Activated naive CD4-positive, alpha-beta T cell treated with anti-CD3 and anti-CD28 coated beads, Interleukin-2, amount 10 ng/mL, durations not matched to agents 7 days and 5 days (primary cell): ENCODE measurements at regions not wholly inside any gene's neighbourhood (a gene's known extent, or its start where the extent isn't known, plus 50 kb on each side); places are given as distances from the start of the nearest gene placed in this dataset.

Source experiments
- CTCF ChIA-PET: fragments of 350-600 bp; sonication (Branson Sonifier 250); formaldehyde crosslinking; loops from one replicate; lab custom pipeline; 2021; ENCODE audit warnings: antibody characterized with exemption; lab: Charles Lee
- DNase-seq: peaks from one replicate; pipeline ENCODE4 v3.0.0-alpha.2; 2020
- H3K27ac Mint-ChIP-seq: one replicate; pipeline ENCODE4 v1.8.0; 2021; ENCODE audit warnings: mild to moderate bottlenecking, moderate library complexity, mixed read lengths
- H3K27me3 Mint-ChIP-seq: one replicate; pipeline ENCODE4 v1.8.0; 2021; ENCODE audit warnings: mild to moderate bottlenecking, mixed read lengths
- H3K36me3 Mint-ChIP-seq: one replicate; pipeline ENCODE4 v1.8.0; 2021; ENCODE audit warnings: mixed read lengths
- H3K4me1 Mint-ChIP-seq: one replicate; pipeline ENCODE4 v1.8.0; 2021; ENCODE audit warnings: mixed read lengths
- H3K4me3 Mint-ChIP-seq: one replicate; pipeline ENCODE4 v1.8.0; 2021; ENCODE audit warnings: mild to moderate bottlenecking, moderate library complexity, mixed read lengths
- H3K9me3 Mint-ChIP-seq: one replicate; pipeline ENCODE4 v1.8.0; 2021; ENCODE audit warnings: mixed read lengths

DNA sequence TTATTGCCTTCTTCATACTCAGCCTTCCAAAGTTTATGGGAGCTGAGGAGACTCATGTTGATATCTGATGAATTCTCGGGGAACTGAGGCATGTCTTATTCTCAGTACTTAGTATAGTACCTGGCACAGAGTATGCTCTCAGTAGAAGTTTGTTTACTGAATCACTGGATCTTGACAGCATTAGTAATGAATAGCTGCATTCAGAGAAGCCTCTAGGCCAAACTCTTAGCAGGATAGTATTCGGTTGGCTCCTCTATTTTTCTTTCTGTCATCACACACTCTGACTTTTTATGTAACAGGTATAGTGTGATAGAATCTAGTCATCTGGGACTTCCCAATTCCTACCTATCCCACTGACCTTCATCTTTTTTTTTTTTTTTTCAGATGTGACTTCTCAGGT is 566.4 kb upstream of the MAN1A1 start:
- DNase-seq: no peak
- H3K36me3 Mint-ChIP-seq: no peaks in the 10 kb centered on the region
- peaks cover 2% of the 10 kb centered on the region for H3K9me3 Mint-ChIP-seq
- no peaks in the 10 kb centered on the region for H3K4me1 Mint-ChIP-seq
- no peak overlapping the region for H3K27ac Mint-ChIP-seq
- H3K4me3 Mint-ChIP-seq: no peak overlapping the region
- no peaks in the 10 kb centered on the region for H3K27me3 Mint-ChIP-seq
- CTCF ChIA-PET: no interaction called here

DNA sequence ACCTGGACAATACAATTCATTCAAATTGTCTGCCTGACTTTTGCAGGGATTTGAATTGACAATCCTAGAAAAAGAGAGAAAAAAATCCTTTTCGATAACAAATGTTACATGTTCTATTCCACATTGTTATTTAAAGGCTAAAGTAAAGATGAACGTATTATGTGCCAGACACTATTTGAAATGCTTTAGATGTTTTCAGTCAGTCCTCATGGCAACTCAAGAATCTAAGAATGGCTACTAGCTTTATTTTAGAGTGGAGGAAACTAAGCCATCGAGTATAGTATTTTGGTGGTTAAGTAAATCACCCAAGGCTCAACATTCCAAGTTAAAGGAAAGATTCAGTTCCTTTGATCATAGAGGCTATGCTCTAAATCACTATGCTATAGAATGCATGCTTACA is 558.6 kb upstream of the MAN1A1 start:
- no peaks in the 10 kb centered on the region for H3K9me3 Mint-ChIP-seq
- DNase-seq: no peak
- CTCF ChIA-PET: no interaction called here
- no peaks in the 10 kb centered on the region for H3K4me1 Mint-ChIP-seq
- no peaks in the 10 kb centered on the region for H3K36me3 Mint-ChIP-seq
- no peak overlapping the region for H3K27ac Mint-ChIP-seq
- no peak overlapping the region for H3K4me3 Mint-ChIP-seq
- H3K27me3 Mint-ChIP-seq: no peaks in the 10 kb centered on the region

DNA sequence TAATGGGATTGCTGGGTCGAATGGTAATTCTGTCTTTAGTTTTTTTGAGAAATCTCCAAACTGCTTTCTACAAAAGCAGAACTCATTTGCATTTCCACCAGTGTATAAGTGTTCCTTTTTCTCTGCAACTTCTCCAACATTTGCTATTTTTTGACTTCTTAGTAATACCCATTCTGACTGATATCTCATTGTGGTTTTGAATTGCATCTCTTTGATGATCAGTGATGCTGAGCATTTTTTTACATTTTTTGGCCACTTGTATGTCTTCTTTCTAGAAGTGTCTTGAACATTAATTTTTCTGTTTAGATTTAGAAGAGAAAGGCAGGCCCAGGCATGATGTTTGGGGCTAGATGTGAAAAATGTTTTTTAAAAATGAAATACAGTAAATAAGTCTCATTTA is 553.1 kb upstream of the MAN1A1 start:
- no peak overlapping the region for H3K27ac Mint-ChIP-seq
- DNase-seq: no peak
- no peaks in the 10 kb centered on the region for H3K4me1 Mint-ChIP-seq
- H3K36me3 Mint-ChIP-seq: no peaks in the 10 kb centered on the region
- CTCF ChIA-PET: no interaction called here
- H3K27me3 Mint-ChIP-seq: no peaks in the 10 kb centered on the region
- H3K9me3 Mint-ChIP-seq: no peaks in the 10 kb centered on the region
- H3K4me3 Mint-ChIP-seq: no peak overlapping the region

DNA sequence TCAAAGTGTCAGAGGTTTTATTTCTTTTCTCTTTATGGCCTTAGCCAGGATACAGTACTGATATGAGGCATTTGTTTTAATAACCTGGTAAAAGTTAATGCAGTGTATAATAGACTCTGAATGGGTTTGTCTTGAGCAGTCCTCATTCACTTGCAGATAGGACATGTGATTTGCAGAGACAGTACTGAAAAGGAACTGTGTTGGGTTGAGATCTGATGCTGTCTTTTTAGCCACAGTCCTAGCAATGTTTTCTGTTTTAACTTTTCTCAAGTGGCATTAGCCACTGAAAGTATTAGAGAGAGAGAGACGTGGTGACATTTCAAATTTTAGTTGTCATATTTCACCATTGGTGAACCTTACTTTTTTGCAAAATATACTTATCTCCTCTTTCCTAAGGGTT is 547.2 kb upstream of the MAN1A1 start:
- CTCF ChIA-PET: no interaction called here
- Mint-ChIP-seq H3K36me3 (no peaks in the 10 kb centered on the region), H3K4me1 (no peaks in the 10 kb centered on the region), H3K4me3 (no peak overlapping the region), H3K27me3 (no peaks in the 10 kb centered on the region), H3K27ac (no peak overlapping the region), H3K9me3 (no peaks in the 10 kb centered on the region)
- DNase-seq: no peak

DNA sequence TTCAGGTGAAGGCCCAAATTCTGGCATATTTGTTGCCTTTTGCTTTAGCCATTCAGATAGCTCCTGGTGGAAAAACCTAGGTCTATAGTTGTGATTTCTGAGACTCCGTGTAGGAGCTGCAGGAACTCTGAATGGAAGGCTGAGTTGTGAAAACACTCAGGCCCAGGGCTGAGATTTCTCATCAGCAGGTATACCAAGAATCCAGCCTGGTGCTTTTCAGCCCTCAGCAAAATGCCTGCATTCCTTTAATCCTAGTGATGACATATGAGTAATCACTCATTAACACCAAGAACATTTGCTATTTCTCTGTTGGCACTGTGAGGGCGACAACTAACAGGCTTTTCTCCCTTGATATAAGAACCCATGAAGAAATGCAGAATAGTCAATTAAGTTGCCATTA is 546.1 kb upstream of the MAN1A1 start:
- H3K4me1 Mint-ChIP-seq: no peaks in the 10 kb centered on the region
- no peak overlapping the region for H3K27ac Mint-ChIP-seq
- no peaks in the 10 kb centered on the region for H3K27me3 Mint-ChIP-seq
- no peaks in the 10 kb centered on the region for H3K9me3 Mint-ChIP-seq
- no peaks in the 10 kb centered on the region for H3K36me3 Mint-ChIP-seq
- DNase-seq: no peak
- H3K4me3 Mint-ChIP-seq: no peak overlapping the region
- CTCF ChIA-PET: no interaction called here

DNA sequence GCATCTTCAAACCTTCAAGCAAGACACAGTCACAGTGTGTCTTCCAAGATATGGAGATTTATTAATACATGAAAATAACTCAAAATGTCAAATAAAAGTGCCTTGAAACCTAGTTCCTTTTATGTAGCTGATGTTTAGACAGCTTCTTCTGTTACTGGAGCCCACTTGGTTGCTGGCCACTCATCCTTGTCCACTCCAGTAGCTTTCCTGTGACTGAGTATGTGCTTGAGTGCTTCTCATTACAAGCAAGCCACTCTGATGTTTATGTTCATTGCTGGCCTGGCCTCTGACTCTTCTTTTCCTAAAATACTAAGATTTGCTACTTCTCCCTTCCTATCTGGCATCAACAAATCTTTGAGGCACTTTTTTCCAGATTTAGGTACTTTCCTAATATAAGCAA is 545.2 kb upstream of the MAN1A1 start:
- Mint-ChIP-seq H3K9me3 (no peaks in the 10 kb centered on the region), H3K27me3 (no peaks in the 10 kb centered on the region), H3K4me1 (no peaks in the 10 kb centered on the region), H3K4me3 (no peak overlapping the region), H3K27ac (no peak overlapping the region), H3K36me3 (no peaks in the 10 kb centered on the region)
- CTCF ChIA-PET: no interaction called here
- DNase-seq: no peak

DNA sequence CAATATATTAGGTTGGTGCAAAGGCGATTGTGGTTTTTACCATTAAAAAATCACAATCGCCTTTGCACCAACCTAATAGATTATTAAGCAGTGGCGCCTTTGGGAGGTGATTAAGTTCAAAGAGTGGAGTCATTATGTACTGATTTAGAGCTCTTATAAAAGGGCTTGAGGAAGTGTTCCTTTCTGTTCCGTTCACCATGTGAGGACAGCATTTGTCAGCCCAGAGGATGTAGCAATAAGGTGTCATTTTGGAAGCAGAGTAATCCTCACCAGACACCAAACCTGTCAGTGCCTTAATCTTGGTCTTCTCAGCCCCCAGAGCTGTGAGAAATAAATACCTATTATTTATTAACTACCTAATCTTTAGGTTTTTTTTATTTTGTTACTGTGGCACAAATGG is 542.1 kb upstream of the MAN1A1 start:
- no peaks in the 10 kb centered on the region for H3K27me3 Mint-ChIP-seq
- no peak overlapping the region for H3K27ac Mint-ChIP-seq
- no peaks in the 10 kb centered on the region for H3K4me1 Mint-ChIP-seq
- no peak overlapping the region for H3K4me3 Mint-ChIP-seq
- H3K36me3 Mint-ChIP-seq: no peaks in the 10 kb centered on the region
- CTCF ChIA-PET: no interaction called here
- no peak for DNase-seq
- no peaks in the 10 kb centered on the region for H3K9me3 Mint-ChIP-seq

DNA sequence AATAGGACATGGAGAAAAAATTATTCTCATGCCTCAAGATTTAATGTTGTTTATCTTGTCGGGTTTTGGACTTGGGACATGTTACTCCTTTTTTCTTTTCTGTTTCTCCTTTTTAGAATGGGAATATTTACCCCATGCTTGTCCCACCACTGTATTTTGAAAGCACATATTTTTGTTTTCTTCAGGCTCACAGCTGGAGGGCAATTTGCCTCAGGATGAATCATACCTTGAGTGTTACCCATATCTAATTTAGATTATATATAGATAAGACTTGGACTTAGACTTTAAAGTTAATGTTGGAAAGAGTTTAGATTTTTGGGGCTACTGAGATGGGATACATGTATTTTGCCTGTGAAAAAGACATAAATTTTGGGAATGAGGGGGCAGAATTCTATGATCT is 541.6 kb upstream of the MAN1A1 start:
- Mint-ChIP-seq H3K4me1 (no peaks in the 10 kb centered on the region), H3K27me3 (no peaks in the 10 kb centered on the region), H3K27ac (no peak overlapping the region), H3K9me3 (no peaks in the 10 kb centered on the region), H3K36me3 (no peaks in the 10 kb centered on the region), H3K4me3 (no peak overlapping the region)
- DNase-seq: no peak
- CTCF ChIA-PET: no interaction called here

DNA sequence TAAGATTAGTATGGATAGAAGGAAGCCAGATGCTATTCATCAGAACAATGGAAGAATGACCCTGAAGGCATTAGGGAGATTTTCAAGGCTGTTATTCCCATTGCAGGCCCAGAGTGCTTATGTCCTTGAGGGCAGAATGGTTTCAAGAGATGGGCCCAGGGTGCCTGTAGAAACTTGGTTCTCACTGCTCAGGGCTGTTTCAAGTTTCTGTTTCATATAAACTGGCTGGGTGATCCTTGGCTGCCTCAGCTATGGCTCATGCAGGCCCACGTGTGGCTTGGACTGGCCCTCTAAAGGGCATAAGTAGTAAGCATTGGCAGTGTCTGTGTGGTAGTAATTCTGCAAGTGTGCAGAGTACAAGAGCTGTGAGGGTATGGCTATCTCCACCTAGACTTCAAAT is 540.9 kb upstream of the MAN1A1 start:
- no peak for DNase-seq
- Mint-ChIP-seq H3K36me3 (no peaks in the 10 kb centered on the region), H3K27ac (no peak overlapping the region), H3K27me3 (no peaks in the 10 kb centered on the region), H3K4me1 (no peaks in the 10 kb centered on the region), H3K9me3 (no peaks in the 10 kb centered on the region), H3K4me3 (no peak overlapping the region)
- CTCF ChIA-PET: no interaction called here

DNA sequence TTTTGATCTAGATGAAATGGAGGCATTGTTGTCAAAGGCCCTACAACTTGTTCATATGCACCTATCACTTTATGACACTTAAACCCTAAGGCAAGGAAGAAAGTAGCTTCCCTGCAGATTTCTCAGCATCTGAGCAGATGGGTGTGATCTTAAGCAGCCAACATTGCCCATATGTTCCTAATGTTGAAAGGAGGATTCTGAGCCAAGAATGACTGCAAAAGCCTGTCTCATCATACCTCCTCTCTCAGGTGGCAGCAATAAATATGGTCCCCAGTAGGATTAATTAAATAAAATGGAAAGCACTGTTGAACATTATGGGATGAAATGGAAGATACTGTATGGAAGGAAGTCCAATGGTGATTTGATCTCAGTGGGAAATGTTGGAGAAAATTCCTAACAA is 538.1 kb upstream of the MAN1A1 start:
- H3K36me3 Mint-ChIP-seq: no peaks in the 10 kb centered on the region
- no peaks in the 10 kb centered on the region for H3K27me3 Mint-ChIP-seq
- H3K4me1 Mint-ChIP-seq: no peaks in the 10 kb centered on the region
- DNase-seq: no peak
- no peak overlapping the region for H3K27ac Mint-ChIP-seq
- H3K9me3 Mint-ChIP-seq: no peaks in the 10 kb centered on the region
- CTCF ChIA-PET: no interaction called here
- no peak overlapping the region for H3K4me3 Mint-ChIP-seq

DNA sequence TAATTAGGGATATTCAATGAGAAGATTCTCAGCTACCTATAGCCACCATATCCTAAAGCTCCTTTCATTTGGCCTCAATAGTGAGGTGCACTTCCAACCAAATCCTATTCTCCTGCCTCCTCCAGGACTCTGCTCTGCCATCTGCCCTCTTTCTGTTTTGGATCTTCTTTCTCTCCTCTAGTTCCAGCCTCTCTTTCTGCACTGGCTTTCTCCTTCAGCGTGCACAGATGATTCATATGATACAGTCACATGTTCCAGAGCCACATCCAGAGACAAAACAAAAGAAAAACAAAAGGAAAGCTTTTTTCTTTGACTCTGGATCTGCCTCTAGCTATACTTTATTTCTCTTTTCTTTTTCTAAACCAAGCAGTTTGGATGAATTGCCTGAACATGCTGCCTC is 531.9 kb upstream of the MAN1A1 start:
- H3K27me3 Mint-ChIP-seq: no peaks in the 10 kb centered on the region
- no peaks in the 10 kb centered on the region for H3K9me3 Mint-ChIP-seq
- no peak for DNase-seq
- CTCF ChIA-PET: no interaction called here
- no peaks in the 10 kb centered on the region for H3K4me1 Mint-ChIP-seq
- no peaks in the 10 kb centered on the region for H3K36me3 Mint-ChIP-seq
- H3K27ac Mint-ChIP-seq: no peak overlapping the region
- no peak overlapping the region for H3K4me3 Mint-ChIP-seq

DNA sequence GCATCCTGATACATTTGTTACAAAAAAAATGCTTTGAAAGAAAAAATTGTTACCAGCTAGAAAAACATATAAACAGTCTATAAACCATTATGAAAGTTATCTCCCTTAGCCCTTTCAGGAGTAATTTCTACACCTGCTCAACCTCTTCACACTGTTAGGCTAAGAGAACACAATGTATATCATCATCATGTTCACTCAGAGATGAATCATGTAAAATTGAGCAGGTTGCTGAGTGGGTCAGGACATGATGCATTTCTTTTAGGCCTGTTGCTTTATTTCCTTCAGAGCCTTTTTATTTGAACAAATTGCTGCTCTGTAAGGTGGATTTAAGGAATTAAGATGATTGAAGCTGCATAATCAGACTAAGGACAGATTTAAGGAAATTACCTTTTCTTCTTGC is 531.3 kb upstream of the MAN1A1 start:
- H3K4me3 Mint-ChIP-seq: no peak overlapping the region

DNA sequence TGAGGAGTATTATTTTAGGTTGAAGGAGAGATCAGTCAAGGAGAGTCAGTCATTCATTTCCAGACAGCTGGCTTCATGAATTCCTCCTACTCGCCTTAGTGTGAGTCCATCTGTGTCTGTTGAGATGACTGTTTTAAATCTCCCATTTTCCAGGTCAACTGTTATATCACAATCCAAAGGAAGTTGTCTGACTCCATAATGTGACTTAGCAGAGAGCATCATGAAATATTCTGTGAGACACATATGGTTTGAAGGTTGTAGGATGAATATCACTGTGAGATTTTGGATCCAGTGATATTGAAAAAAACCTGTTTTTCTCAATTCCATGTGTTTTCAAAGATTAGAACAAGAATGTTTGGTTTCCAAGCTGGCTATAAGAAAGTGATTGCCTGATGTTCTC is 530.2 kb upstream of the MAN1A1 start:
- Mint-ChIP-seq H3K4me1 (no peaks in the 10 kb centered on the region), H3K9me3 (no peaks in the 10 kb centered on the region), H3K4me3 (no peak overlapping the region), H3K27me3 (no peaks in the 10 kb centered on the region), H3K27ac (no peak overlapping the region), H3K36me3 (no peaks in the 10 kb centered on the region)
- CTCF ChIA-PET: no interaction called here
- DNase-seq: no peak

More for the DNA sequence above, 531.3 kb upstream of the MAN1A1 start:
- H3K9me3 Mint-ChIP-seq: no peaks in the 10 kb centered on the region
- H3K27ac Mint-ChIP-seq: no peak overlapping the region
- DNase-seq: no peak
- H3K27me3 Mint-ChIP-seq: no peaks in the 10 kb centered on the region
- H3K36me3 Mint-ChIP-seq: no peaks in the 10 kb centered on the region
- H3K4me1 Mint-ChIP-seq: no peaks in the 10 kb centered on the region
- CTCF ChIA-PET: no interaction called here

DNA sequence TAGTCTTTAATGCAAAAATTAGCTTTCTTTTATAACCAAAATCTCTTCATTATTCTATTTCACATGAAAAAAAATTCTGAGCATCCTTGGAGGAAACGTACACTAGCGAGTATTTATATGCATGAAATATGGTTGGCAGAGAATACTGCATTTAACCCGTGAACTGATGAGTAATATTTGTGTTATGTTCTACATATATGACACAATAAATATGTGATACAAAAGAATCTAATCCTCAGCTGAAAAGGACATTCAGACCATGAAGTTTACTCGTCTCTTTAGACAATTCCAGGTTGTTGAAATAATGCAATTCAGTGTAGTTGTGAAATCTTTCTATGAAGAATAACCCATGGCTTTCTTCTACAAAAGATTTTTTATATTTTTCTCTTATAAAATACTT is 524.8 kb upstream of the MAN1A1 start:
- DNase-seq: no peak
- H3K9me3 Mint-ChIP-seq: no peaks in the 10 kb centered on the region
- no peak overlapping the region for H3K27ac Mint-ChIP-seq
- no peak overlapping the region for H3K4me3 Mint-ChIP-seq
- CTCF ChIA-PET: no interaction called here
- no peaks in the 10 kb centered on the region for H3K36me3 Mint-ChIP-seq
- no peaks in the 10 kb centered on the region for H3K27me3 Mint-ChIP-seq
- no peaks in the 10 kb centered on the region for H3K4me1 Mint-ChIP-seq

DNA sequence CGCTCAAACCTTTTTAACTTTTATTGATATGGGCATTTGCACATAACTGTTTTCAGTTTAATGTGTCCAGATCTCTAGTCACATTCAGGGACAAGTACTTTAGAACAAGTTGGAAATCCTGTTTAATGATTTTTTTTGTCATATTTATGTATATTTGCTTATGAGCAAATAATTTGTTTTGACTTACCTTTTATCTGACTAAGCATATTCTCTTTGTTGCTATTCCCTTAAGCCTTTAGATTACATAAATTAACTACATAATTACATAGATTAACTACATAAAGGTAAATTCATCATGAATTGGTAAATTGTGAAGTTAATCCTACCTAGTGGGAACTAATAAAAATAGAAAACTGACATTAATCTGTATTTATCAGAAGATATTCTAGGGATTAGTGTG is 523.5 kb upstream of the MAN1A1 start:
- Mint-ChIP-seq H3K4me3 (no peak overlapping the region), H3K4me1 (no peaks in the 10 kb centered on the region), H3K27me3 (no peaks in the 10 kb centered on the region), H3K9me3 (no peaks in the 10 kb centered on the region), H3K27ac (no peak overlapping the region), H3K36me3 (no peaks in the 10 kb centered on the region)
- DNase-seq: no peak
- CTCF ChIA-PET: no interaction called here

DNA sequence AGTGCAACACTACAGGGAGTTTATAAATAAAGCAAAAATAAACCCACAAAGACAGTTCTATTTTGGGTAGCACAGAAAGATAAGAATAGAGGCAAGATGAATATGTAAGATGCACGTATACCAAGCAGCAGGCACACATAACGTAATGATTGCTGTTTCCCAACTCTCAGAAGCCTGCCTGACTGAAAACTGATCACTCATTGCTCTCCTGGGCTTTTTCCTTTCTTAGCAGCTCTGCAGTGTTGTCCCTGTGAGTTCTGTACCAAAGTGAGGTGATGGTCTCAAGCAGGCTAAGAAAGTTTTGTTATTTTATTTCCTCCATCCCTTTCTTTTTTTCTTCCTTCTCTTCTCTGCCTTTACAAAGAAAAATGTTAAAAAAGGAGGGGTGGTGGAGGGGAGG is 522.0 kb upstream of the MAN1A1 start:
- H3K9me3 Mint-ChIP-seq: no peaks in the 10 kb centered on the region
- H3K27me3 Mint-ChIP-seq: no peaks in the 10 kb centered on the region
- DNase-seq: no peak
- H3K4me1 Mint-ChIP-seq: no peaks in the 10 kb centered on the region
- no peak overlapping the region for H3K27ac Mint-ChIP-seq
- H3K4me3 Mint-ChIP-seq: no peak overlapping the region
- CTCF ChIA-PET: no interaction called here
- H3K36me3 Mint-ChIP-seq: no peaks in the 10 kb centered on the region
